HG03442 (cell line): ENCODE measurements at regions not wholly inside any gene's neighbourhood (a gene's known extent, or its start where the extent isn't known, plus 50 kb on each side); places are given as distances from the start of the nearest gene placed in this dataset.
A peak's percentile ranks its signal among the peaks of the same experiment; 100 is the strongest.
"Not testable (repeated sequence)": the region's sequence is repeated elsewhere in the genome, so short reads cannot be mapped to it uniquely, and the experiment has no call there.

Experiments used
- ATAC-seq: cut with Tn5 transposase; IDR thresholded peaks from one replicate; pipeline ENCODE4 v1.9.1; 2021; ENCODE audit warnings: mild to moderate bottlenecking, moderate library complexity; ENCODE audit not compliant: unreplicated experiment

DNA sequence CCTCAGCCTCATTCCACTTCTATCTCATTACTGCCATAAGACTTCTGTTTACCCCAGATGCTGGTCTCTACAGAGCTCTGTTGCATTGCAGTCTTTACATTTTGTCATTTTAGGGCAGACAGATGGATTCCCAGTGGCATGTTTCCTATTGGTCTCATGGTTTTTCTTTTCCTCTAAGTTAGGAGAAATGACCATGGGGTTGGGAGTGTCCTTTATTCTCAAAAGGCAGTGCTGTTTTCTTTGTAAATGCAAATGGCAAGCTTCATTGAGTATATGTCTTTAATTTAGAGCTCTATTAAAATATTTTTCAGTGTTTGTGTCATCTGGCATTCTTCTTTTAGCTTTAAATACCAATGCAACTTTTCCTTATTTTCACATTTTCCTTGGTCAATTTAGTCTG, 57.0 kb downstream of the MSTN start:
- no peak for ATAC-seq

DNA sequence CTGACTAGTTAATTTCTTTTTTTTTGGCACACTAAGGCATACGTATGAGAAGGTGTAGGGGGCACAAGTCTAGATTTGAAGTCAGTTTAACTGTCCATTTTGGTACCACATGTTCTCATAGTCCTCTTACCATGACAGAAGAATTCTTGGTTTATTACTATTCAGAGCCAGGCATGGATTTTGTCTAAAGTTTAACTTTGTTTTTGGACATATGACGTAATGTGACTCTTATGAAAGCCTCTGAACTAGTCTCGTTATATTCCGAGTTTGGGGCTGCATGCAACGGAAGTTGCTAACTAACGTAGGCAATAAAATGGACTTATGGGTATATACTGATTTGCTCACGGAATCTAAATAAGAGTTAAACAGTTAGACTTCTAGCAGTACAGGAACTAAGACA, 62.9 kb downstream of the MSTN start:
- no peak for ATAC-seq

DNA sequence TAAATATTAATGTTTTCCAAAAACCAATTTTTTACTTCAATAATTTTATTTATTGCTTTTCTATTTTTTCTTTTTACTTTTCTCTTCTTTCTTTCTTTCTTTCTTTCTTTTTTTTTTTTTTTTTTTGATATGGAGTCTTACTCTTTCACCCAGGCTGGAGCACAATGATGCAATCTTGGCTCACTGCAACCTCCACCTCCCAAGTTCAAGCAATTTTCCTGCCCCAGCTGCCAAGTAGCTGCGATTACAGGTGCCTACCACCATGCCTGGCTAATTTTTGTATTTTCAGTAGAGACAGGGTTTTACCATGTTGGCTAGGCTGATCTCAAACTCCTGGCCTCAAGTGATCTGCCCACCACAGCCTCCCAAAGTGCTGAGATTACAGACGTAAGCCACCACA, 63.9 kb downstream of the MSTN start:
- not testable (repeated sequence) for ATAC-seq

DNA sequence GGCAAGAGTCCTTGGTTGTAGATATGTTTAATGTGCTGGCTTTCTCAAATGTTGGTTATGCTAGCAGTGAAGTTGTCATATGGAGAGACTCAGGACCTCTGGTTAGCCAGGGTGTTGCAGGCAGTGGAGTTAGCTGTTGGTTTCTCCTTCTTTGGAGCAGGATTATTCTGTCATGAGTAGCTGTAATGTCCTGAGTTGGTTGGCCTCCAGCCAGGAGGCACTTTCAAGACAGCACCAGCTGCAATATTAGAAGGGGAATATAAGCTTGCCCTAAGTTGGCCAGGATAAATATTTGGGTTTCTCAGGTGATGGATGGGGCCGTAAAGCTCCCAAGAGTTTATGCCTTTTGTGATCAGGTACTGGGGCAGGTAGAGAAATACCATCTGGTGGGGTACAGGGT, 65.5 kb downstream of the MSTN start:
- no peak for ATAC-seq

DNA sequence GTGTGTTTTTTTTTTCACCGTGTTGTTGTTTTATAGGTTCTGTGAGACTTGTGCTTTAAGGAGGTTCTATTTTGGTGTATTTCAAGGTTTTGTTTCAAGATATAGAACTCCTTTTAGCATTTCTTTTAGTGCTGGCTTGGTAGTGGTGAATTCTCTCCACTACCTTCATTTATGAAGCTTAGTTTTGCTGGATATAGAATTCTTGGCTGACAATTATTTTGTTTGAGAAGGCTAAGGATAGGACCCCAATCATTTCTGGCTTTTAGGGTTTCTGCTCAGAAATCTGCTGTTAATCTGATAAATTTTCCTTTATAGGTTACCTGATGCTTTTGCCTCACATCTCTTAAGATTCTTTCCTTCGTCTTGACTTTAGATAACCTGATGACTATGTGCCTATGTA, 66.8 kb downstream of the MSTN start:
- ATAC-seq: no peak

DNA sequence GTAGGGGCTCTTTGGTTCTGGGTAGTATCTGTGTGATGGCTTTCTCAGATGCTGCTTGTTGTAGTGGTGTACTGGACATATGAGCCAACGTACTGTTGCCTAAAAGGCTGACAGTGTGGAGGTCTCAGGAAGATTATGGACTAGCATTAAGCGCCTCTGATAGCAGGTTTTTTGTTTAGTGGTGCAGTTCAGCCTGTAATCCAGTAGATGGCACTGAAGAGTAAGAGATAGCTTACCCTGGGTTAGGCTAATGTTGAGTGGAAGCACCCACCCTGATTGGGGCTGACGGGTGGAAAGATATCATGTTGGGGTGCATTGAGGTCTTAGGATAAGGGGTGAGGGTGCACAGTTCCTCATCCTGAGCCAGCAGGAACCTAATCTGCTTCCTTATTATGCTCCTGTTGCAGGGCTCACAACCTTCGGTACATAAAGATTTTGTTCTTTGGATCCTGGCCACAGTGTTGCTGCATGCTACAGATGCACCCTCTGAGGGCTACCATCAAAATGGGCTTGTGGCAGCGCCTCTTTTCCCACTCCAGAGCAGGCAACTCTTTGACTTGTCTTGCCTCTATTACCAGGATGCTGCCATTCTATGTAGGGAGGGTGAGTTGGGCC, 79.6 kb downstream of the MSTN start:
- no peak for ATAC-seq

DNA sequence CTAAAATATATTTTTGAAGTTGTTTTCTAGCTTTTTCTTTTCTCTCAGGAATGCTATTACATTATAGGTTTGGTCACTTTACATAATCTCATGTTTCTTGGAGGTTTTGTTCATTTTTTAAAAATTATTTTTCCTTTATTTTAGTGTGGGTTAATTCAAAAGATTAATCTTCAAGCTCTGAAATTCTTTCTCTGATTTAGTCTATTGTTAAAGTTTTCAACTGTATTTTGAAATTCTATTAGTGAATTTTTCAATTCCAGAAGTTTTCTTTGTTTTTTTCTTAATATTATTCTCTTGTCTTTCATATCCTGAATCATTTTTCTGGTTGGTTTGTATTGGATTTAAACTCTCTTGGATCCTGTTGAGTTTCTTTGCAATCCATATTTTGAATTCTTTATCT, 80.4 kb downstream of the MSTN start:
- no peak for ATAC-seq

DNA sequence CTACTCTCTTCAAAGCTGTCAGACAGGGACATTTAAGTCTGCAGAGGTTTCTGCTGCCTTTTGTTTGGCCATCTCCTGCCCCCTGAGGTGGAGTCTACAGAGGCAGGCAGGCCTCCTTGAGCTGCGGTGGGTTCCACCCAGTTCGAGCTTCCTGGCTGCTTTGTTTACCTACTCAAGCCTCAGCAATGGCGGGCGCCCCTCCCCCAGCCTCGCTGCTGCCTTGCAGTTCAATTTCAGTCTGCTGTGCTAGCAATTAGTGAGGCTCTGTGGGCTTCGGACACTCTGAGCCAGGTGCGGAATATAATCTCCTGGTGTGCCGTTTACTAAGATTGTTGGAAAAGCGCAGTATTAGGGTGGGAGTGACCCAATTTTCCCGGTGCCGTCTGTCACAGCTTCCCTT, 86.0 kb downstream of the MSTN start:
- not testable (repeated sequence) for ATAC-seq

DNA sequence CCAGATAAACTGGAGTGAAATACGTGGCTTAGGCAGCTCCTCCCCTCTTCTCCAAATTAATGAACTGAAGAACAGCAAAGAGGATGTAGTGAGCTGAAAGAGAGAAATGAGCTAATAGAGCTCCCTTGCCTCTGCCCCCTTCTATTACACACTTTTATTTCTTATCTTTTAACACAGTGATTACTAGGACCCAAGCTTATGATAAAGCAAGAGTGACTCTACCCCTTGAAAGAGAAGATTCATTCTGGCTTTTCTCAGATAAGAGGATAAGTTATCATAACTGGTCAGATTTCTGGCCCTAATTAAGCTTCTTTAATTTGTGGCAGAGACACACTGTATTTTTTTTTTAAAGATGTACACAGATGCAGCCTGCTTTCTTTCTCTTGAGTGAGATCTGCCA, 102.2 kb downstream of the MSTN start:
- no peak for ATAC-seq

DNA sequence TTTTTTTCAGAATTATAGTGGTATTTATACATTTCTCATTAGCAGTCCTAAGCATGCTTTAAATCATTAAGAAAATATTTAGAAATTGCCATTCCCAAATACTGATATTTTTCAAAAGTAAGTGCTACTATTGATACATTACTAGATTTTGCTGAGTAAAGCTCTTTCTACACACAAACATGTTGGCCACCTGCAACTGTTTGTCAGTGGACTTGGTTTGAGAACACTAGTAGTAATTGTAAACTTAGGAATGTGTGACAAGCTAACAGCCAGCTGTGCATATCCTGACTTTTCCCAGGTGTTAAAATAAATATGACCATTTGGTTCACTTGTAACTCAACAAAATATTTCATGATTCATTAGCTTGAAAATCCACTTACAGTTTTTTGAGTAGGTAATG, 103.1 kb downstream of the MSTN start:
- ATAC-seq: no peak

DNA sequence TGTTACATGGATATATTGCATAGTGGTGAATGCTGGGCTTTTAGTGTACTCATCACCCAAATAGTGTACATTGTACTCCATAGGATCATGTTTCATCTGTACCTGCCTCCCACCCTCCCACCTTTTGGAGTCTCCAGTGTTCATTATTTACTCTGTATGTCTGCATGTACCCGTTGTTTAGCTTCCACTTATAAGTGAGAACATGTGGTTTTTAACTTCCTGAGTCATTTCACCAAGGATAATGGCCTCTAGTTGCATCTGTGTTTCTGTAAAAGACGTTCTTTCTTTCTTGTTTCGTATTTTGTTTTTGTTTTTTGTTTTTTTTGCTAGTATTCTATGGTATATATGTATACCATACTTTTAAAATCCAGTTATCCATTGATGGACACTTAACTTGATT, 107.5 kb downstream of the MSTN start:
- peak; percentile 49 for ATAC-seq

DNA sequence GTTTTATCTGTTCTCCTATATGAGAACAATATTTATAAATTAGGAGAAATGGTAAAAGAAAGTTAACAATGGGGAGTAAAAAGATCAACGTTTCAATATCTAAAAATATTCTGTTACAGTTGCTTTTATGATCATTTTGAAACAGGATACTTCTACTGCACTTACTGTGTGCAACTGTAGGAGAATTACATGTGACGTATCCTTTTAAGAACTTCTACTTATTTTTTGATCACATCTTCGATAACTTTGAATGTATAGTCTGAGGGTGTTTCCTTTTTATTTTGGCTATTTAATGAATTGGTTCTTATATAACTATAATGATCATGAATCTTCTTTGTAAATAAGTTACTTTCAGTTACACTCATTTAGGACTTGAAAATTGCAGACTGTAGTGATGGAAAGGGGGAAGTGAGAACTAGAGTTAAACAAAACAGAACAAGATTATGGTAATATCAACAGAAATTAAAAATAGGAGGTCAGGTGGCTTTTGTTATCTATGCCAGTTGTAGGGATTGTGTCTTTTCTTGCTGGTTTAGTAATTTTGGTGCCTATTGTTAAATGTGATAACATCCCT, 109.9 kb downstream of the MSTN start:
- peak; percentile 91 for ATAC-seq

DNA sequence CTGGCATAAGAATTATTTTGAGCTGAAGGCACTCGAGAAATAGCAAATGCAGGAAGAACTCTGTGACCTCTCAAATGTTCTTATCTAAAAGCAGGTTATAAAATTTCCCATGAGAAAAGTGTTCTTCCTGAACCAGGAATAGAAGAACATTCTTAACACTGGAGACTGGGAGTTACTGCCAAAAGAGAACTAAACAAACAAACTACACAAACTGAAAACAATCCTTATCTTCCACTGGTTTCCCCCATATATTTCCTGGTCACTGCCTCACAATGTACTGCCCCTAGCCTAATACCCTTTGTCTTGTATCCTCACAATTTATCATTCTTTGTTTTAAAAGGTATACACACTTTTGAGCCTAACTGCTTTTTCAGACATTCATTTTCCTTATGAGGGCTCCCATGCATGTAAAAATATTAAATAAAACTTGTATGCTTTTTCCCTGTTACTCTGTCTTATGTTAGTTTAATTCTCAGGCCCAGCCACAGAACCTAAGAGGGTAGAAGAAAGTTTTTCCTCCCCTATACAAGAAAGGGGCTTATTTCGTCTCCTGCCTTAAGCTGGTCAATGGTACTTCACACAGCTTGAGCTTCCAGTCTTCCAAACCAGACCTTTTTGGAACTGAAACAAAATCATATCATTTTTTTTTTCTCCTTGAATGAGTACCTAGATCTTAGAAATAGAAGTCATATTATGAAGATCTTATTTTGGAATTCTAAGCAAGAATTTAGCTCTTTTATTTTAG, 110.6 kb downstream of the MSTN start:
- ATAC-seq: peak; percentile 37

DNA sequence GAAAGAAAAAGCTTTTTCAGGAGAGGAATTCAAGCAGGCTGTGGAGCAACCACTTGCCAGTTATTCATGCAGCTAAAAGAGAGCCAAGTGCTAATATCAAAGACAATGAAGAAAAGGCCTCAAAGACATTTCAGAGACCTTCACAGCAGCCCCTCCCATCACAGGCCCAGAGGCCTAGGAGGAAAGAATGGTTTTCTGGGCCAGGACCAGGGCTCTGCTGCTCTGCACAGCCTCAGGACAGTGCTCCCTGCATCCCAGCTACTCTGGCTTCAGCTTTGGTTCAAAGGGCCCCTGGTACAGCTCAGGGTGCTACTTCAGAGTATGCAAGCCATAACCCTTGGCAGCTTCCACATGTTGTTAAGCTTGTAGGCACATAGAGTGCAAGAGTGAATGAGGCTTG, 119.5 kb downstream of the MSTN start:
- ATAC-seq: no peak

DNA sequence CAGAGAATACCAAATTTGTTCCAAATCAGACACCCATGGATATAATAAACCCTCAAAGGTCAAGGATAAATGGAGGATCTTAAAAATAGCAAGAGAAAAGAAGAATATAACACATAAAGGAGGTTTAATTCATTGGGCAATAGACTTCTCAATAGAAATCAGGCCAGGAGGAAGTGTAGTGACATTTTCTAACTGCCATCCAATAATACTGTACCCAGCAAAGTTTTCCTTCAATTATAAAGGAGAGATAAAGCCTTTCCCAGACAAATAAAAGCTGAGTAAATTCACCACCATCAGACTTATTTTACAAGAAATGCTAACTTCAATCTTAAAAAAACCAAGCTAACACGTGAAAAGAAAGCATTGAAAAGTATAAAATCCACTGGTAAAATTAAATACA, 121.6 kb downstream of the MSTN start:
- ATAC-seq: no peak

DNA sequence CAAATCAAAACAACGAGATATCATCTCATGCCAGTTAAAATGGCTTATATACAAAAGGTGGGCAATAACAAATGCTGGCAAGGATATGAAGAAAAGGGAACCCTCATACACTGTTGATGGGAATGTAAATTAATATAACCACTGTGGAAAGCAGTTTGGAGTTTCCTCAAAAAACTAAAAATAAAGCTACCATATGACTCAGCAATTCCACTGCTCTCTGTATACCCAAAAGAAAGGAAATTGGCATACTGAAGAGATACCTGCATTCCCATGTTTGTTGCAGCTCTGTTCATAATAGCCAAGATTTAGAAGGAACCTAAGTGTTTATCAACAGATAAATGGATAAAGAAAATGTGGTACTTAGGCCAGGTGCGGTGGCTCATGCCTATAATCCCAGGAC, 124.8 kb downstream of the MSTN start:
- ATAC-seq: no peak

DNA sequence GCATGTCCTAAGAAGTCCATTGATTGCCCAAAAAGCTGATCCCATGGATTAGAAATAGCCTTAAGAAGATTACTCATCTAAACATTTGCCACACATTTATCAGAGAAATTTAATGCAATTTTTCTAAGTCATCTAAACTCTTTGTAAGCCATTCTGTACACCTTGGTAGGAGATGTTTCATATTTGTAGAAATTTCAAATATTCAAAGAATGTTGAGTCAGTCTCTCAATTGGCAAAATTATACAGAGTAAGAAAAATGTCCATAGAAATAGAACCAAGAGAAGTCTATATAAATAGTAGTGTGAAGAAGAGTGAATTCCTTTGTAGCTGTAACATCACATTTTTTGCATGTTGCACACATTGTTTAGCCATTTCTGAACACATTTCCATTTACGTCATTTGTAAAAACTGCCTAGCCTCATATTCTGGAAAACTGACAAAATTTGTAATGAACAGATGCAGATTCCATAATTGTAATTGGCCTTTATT, 128.6 kb downstream of the MSTN start:
- no peak for ATAC-seq

DNA sequence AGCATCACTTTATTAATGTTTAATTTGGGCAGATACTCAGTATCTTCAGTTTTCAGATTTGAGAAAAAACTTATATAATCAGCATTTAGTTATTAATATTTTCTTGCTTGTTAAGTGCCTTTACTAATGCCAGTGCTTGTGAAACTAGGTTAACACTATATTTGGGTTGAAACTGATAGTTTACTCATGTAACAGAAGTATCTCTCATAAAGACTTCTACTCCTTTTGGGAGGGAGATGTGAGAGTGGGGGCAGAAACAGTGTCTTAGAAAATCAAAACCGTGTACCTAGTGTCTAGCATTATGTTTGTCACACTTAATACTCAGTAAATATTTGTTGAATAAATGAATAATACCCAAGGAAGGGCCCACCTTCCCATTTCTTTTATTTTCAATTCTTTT, 129.5 kb downstream of the MSTN start:
- ATAC-seq: peak; percentile 95

DNA sequence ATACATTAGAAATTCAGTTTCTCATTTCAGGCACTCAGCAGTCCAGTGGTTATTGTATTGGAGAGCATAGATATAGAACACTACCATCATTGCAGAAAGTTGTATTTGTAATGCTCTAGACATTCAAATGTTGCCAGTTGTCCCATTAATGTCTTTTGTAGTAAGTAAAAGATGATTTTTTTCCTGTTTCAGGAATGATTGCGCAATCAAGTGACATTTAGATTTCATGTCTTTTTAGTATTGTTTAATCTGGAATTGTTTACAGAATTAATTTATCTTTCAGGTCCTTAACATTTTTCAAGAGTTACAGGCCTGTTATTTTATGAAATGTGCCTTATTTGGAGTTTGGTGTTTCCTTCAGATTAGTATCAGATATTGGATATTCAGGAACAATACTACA, 134.7 kb downstream of the MSTN start:
- ATAC-seq: no peak
